ENCODE measurements at regions not wholly inside any gene's neighbourhood (a gene's known extent, or its start where the extent isn't known, plus 50 kb on each side); places are given as distances from the start of the nearest gene placed in this dataset.

DNA sequence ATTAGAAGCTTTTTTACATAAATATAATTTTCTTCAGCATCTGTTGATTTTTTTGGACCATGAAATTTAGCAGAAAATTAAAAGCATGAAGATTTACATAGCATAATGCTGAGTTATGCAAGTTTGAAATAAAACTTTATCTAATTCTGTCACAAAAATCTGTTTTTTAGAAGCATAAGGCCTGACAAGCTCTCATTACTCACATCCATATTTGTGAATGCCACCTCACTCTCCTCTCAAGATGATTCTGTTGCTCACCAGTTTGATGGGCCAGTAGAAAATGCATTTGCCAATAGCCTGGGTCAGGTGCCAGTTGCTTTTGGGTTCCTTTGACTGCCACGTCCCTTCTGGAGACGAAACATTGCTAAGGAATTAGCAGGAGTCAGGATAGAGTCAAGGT is 181.5 kb upstream of the ATP2B1 start:
- H3F3A ChIP-seq (ENCODE audit: insufficient read depth) = no peaks in the 10 kb centered on the region
- H2AFZ ChIP-seq (ENCODE audit: low read depth, low read length, severe bottlenecking) = no peak overlapping the region
- no peak for TF ChIP-seq EZH2phosphoT487 (conservative IDR thresholded peaks at IDR 0.05; ENCODE audit: low read length)
- no peak for TF ChIP-seq CTCF (IDR thresholded peaks at IDR 0.05; ENCODE audit: insufficient read depth, low read length, poor library complexity, severe bottlenecking)
- H3K9me2 ChIP-seq (replicated peaks; ENCODE audit: insufficient read depth, low read length) = no peaks in the 10 kb centered on the region
- H3K4me3 ChIP-seq (ENCODE audit: insufficient read depth, low read length, poor library complexity, severe bottlenecking) = no peak overlapping the region
- H3K36me3 ChIP-seq (ENCODE audit: low read length) = no peaks in the 10 kb centered on the region
- no peaks in the 10 kb centered on the region for H4K20me1 ChIP-seq (ENCODE audit: low read depth, low read length)
- no peaks in the 10 kb centered on the region for H3K79me2 ChIP-seq (ENCODE audit: insufficient read depth, low read length)
- H3K9me3 ChIP-seq (ENCODE audit: insufficient read depth, low read length) = no peaks in the 10 kb centered on the region
- no peak overlapping the region for H3K9ac ChIP-seq (ENCODE audit: low read length)
- H3K27me3 ChIP-seq (ENCODE audit: low read length) = no peaks in the 10 kb centered on the region
- no peak overlapping the region for H3K27ac ChIP-seq (ENCODE audit: low read depth, low read length)
- H3K4me2 ChIP-seq (ENCODE audit: low read depth, low read length, poor library complexity, severe bottlenecking) = no peak overlapping the region

DNA sequence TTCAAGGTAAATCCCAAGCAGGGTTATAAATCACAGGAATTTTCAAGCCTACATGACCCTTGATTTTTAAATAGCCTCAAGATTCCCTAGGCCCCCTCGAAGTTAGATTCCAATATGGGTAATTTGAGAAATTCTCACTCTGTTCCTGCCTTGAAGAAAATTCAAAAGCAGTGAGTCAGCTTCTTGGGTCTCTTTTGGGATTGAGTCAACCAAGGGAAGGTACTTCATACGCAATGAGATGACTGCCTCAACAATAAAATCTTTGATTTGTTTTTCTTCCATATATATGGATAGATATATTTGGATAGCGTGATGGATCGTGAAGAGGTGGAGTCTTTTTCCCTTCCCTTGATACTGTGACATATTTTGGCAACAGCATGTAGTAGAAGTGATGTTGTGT is 180.4 kb upstream of the ATP2B1 start:
- no peaks in the 10 kb centered on the region for H4K20me1 ChIP-seq (ENCODE audit: low read depth, low read length)
- no peaks in the 10 kb centered on the region for H3K36me3 ChIP-seq (ENCODE audit: low read length)
- H3K27me3 ChIP-seq (ENCODE audit: low read length) = no peaks in the 10 kb centered on the region
- TF ChIP-seq CTCF (IDR thresholded peaks at IDR 0.05; ENCODE audit: insufficient read depth, low read length, poor library complexity, severe bottlenecking) (no peak), EZH2phosphoT487 (conservative IDR thresholded peaks at IDR 0.05; ENCODE audit: low read length) (no peak)
- peak overlapping the region; percentile 14 for H2AFZ ChIP-seq (ENCODE audit: low read depth, low read length, severe bottlenecking)
- no peak overlapping the region for H3K27ac ChIP-seq (ENCODE audit: low read depth, low read length)
- no peaks in the 10 kb centered on the region for H3K9me2 ChIP-seq (replicated peaks; ENCODE audit: insufficient read depth, low read length)
- no peak overlapping the region for H3K4me3 ChIP-seq (ENCODE audit: insufficient read depth, low read length, poor library complexity, severe bottlenecking)
- no peak overlapping the region for H3K9ac ChIP-seq (ENCODE audit: low read length)
- no peaks in the 10 kb centered on the region for H3K79me2 ChIP-seq (ENCODE audit: insufficient read depth, low read length)
- no peaks in the 10 kb centered on the region for H3F3A ChIP-seq (ENCODE audit: insufficient read depth)
- H3K9me3 ChIP-seq (ENCODE audit: insufficient read depth, low read length) = no peaks in the 10 kb centered on the region
- no peak overlapping the region for H3K4me2 ChIP-seq (ENCODE audit: low read depth, low read length, poor library complexity, severe bottlenecking)

DNA sequence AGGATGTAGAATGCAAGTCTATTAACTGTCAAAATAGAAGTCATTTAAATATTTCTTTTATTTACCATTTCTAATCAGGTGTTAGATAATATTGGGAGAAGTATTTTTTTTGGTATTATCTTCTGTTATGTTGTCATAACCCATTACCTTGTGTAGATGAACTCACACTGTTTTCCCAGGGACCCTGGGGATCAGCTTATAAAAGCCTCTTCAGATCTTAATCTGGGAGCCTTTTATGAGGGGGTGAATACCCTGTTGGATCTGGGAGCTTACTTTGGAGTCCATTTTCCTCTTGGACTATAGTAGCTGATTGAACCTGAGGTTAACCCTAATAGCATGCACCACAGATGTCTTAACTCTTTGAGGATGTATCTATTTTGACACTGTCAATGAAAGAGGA is 176.3 kb upstream of the ATP2B1 start:
- Histone ChIP-seq H3K27me3 (ENCODE audit: low read length) (no peaks in the 10 kb centered on the region), H3K9me2 (replicated peaks; ENCODE audit: insufficient read depth, low read length) (no peaks in the 10 kb centered on the region), H4K20me1 (ENCODE audit: low read depth, low read length) (no peaks in the 10 kb centered on the region), H3F3A (ENCODE audit: insufficient read depth) (peaks cover 7% of the 10 kb centered on the region; the same call in 1 of the 2 replicates), H3K9ac (ENCODE audit: low read length) (no peak overlapping the region), H3K27ac (ENCODE audit: low read depth, low read length) (no peak overlapping the region), H3K4me2 (ENCODE audit: low read depth, low read length, poor library complexity, severe bottlenecking) (no peak overlapping the region), H3K4me3 (ENCODE audit: insufficient read depth, low read length, poor library complexity, severe bottlenecking) (no peak overlapping the region), H3K79me2 (ENCODE audit: insufficient read depth, low read length) (no peaks in the 10 kb centered on the region), H2AFZ (ENCODE audit: low read depth, low read length, severe bottlenecking) (no peak overlapping the region), H3K36me3 (ENCODE audit: low read length) (no peaks in the 10 kb centered on the region), H3K9me3 (ENCODE audit: insufficient read depth, low read length) (no peaks in the 10 kb centered on the region)
- TF ChIP-seq EZH2phosphoT487 (conservative IDR thresholded peaks at IDR 0.05; ENCODE audit: low read length) = no peak
- TF ChIP-seq CTCF (IDR thresholded peaks at IDR 0.05; ENCODE audit: insufficient read depth, low read length, poor library complexity, severe bottlenecking) = no peak
